NCI-H226 (cell line): ENCODE measurements at regions not wholly inside any gene's neighbourhood (a gene's known extent, or its start where the extent isn't known, plus 50 kb on each side); places are given as distances from the start of the nearest gene placed in this dataset.
A peak's percentile ranks its signal among the peaks of the same experiment; 100 is the strongest.

Experiments used
- DNase-seq: peaks from one replicate; pipeline ENCODE4 v3.0.0-alpha.2; 2015

DNA sequence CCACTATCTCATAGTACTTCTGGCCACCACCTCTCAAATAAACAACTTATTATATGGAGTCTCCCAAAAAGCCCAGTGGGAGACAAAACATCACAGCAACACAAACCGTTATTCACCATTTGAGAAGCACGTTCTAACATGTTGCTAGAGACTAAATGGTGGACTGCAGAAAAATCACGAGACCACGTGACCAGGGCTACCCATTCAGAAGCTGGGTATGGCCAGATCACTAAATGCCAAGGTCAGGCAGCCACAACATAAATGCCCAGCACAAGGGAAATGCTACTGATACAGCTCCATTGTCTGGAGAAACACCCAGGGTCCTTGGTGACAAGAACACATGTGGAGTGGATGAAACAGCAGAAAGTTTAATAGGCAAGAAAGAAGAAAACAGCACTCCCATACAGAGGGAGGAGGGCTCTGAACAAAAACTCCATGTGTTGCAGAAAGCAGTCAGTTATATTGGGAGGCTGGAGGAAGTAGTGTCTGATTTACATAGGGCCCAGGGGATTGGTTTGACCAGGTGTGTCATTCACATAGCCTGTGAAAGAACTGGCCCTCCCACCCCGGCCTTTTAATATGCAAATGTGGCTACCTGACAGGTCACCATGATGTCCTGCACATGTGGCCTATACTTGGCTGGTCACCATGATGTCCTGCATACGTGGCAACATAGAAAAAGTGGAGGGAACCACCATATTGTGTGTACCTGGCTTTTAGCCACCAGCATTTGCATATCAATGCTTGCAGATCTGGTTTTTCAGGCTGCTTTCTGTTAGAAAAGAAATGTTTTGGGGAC is 97.2 kb downstream of the TRIM36 start:
- DNase-seq = no peak

DNA sequence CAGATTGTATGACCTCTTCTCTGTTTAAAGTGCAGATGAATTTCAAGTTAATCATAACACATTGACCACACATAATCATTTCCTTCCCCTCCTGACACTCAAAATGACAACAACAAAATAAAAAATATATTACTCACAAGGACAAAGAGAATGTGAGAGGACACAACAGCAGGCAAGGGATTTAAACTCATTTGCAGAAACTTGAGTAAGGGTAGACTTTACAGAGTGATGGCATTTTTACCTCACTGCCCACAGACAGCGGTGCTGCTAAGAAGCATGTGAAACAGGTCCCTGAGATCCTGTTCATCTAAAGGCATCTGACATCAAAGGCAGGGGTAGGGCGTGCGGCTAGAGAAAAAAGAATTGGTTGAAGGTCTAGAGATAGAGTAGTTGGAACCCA is 99.0 kb downstream of the TRIM36 start:
- DNase-seq = no peak

DNA sequence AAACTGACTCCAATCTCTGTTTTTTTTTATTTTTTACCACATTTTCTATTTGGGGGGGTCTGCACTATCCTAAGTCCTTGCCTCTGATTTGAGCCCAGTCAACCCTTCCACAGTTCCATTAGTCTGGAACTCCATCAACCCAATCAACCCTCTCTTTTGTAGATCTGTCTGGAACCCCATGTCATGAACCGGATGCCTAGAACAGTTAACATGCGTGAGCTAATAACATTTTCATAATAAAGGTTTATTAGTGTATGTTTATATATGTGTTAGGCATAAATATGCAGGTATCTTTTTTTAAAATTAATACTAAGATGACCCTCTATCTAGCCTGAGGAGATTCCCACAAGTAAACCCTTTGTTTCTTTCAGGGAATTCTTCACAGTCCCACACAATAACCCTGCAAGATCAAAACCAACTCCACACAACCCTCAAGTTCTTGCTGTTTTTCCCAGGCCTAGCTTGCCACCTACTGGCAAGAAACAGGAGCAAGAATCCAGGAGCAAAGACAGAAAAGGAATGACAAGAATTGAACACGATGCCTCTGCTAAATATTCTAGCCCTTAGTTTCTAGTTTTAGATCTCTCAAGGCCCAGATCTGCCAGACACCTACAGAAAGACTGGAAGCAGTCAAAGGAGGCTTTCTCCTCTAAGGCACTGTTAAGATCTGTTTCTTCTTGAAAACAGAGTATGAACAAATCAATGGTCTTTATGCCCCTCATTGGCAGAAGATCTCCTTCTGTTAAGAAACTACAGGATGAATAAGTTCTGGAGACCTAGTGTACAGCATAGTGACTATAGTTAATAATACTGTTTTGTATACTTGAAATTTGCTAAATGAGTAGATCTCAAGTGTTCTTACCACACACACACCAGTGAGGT is 100.4 kb downstream of the TRIM36 start:
- DNase-seq = peak; percentile 7

DNA sequence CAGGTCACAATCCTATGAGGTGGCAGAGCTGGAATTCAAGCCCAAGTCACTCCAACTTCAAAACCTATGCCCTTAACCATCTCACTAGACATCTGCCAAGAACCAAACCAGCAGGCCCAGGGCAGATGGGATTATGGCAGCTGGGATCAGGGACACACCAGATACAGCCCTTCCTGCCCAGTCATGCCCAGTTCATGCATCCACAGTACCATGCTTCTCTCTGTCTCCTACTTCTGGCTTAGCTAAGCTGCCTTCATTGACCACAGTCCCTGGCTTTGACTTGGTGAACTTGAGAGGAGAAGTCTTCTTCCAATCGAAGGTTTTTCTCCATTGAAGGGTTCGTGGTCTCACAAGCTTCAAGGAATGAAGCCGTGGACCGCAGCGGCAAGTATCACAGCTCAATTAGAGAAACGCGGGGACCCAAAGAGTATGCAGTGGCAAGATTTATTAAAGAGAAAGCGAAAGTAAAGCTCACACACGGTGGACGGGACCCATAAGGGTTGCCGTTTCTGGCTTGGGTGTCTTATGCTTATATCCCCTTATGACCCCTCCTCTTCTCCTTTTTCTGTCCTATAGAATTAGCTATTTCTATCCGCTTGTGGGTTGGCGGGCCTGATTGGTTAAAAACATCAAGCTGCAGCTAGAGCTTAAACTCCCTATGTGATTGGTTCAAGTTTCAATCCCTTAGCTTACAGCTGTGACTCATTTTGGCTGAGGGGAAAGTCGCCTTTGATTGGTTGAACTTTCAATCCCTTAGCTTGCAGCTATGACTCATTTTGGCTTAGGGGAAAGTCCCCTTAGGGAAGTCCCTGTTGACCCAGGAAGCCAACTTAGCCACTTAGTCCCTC is 101.2 kb downstream of the TRIM36 start:
- peak; percentile 15 for DNase-seq

DNA sequence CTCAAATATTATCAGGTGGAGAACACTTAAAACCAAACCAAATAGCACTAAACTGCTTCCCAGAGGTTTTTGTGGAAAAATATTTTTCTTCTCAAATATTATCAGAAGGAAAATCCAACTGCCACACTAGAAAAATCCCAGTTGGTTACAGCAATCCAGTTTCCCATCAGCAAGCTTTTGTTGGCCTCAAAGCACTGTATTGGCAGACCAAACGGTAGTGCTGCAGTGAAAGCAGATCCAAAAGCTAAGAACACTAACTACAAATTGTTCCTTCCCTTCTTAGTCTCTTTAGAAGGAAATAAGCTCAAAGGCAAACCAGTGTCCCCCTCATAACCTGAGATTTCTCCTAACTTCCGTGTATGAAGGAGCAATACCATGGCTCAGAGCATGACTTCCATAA is 105.3 kb downstream of the TRIM36 start:
- no peak for DNase-seq

DNA sequence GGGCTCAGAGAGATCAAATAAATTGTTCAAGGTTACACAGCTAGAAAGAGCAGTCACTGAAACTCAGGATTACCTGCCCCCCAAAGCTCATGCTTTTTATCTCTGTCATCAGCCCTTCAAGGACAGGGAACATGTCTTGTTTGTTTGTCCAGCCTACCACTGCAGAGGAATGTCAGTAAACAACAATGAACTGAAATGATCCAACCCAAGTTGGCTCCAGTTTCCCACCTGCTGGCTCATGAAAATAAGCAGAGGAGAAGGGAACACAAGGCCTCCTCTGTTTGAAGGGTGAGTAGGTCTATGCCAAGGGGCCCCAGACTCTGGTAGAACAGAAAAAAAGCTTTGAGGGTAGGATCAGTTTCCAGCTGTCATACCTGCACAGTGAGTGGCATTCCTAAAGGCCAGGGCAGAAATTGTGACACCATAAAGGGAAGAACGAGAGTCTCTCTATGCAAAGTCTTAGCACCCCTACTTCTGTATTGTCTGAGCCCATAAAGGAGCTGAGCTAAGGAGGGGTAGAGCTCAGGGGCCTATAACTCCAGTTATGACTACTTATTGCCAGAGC is 115.2 kb downstream of the TRIM36 start:
- DNase-seq = no peak

DNA sequence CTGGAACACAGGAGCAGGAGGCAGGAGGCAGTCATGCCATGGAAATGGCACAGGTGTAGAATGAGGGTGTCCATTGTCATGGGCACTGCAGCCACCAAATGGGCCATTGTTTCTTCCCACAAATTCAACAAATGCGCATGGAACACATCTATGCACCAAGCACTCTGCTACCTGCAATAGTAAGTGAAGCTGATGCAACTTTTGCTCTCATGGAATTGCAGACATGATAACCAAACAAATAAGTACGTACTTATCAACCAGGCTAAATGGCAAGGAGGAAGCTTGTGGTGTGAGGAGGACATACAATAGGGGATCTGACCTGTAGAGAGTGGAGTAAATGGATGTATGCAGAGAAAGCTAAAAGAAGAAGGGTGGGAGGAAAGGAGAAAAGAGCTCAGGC is 116.8 kb downstream of the TRIM36 start:
- no peak for DNase-seq

DNA sequence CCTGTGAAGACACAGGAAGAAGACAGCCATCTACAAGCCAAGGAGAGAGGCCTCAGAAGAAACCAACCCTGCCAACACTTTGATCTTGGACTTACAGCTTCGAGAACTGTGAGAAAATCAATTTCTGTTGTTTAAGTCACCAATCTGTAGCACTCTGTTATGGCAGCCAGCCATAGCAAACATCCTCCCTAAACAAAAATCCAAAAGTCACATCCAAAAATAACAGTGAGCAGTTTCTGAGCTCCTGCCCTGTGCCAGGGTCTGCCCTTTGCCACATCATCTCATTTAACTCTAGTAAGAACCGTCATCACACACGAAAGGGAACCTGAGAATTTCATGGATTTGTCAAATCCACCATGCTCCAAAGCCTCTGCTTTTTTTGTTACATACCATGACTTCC is 118.8 kb downstream of the TRIM36 start:
- DNase-seq = no peak

DNA sequence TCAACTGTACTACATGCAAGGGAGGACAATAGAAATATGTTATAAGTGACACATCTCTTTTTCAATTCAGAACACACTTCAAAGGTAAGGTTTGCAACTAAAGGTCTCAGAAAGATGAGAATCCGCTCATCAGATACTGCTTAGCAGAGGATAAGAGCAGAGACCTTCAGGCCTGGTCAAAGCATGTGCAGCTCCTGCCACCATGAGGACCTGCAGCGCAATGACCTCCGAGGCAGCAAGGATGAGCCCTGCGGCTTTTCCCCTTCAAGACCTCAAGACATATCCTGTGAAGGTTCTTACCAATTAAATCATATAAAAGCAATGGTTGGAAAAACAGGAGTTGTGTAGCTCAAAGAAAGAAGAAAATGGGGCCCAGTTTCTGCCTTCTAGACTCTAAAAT is 135.8 kb downstream of the TRIM36 start:
- DNase-seq = no peak

DNA sequence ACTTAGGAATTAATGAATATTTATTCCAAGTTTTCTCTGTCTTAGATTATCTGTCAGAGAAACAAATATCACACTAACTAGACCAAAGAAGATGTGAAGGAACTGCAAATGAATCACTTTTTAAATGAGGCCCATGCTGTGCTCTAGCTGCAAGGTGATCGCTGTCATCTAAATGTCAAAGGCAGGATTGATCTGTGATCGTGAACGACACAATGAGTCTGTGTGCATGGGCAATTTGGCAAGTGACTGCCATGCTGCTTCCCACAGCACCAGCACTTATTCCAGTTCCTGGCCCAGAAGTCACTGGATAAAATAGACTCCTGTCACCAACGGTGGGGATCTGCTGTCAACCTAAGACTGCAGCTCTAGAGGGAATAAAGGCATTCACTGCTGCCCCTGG is 141.2 kb downstream of the TRIM36 start:
- DNase-seq = no peak

DNA sequence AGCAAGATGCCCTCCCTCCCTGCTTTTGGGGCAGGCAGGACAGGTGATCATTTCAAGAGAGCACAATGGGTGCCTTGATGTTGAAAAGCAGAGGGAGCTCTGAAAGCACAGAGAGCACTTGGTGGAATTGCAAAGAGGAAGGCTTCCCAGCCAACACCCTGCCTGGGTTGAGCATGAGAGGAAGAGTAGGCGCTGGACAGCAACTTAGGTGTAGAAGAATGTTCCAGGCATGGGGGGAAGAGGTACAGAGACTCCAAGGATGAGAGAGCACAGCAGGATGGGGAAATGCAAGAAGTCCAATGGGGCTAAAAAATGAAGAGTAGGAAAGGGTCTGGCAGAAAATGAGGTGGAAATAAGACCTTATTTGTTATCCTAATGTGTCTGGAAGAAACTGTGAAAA is 144.8 kb downstream of the TRIM36 start:
- no peak for DNase-seq

DNA sequence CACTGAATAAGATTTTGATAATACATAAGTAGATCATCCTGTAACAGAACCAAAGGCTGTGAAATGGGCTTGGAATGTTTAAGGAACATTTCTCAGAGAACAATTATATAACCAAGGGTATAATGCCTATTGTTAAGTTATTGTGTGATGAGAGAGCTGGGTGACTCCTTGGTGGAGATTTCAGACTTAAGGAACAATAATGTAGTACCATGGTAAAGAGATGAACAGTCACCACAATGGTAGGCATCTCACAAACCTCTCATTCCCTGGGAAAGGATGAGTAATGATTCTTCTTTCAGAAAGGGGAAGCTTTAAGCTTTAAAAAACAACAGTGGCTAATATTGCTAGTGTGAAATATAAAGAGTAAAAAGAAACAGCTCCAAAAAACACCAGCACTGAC is 147.4 kb downstream of the TRIM36 start:
- no peak for DNase-seq

DNA sequence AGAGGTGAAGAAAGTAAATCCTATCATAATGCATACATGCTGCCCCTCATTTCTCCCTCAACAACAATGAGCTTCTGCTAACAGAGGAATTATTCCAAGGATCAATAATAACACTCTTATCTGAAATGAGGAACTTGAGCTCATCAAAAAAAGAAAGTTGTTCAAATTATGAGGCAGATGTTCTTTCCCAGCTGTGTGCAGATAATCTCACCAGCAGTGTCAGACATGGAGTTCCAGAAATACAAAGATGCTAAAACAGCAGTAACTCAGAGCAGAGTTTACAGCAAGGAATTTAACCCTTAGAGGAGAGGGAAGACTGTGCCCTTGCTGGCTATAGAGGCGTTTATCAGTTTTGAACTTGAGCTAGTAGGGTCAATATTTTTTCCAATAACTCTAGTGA is 153.1 kb downstream of the TRIM36 start:
- no peak for DNase-seq

DNA sequence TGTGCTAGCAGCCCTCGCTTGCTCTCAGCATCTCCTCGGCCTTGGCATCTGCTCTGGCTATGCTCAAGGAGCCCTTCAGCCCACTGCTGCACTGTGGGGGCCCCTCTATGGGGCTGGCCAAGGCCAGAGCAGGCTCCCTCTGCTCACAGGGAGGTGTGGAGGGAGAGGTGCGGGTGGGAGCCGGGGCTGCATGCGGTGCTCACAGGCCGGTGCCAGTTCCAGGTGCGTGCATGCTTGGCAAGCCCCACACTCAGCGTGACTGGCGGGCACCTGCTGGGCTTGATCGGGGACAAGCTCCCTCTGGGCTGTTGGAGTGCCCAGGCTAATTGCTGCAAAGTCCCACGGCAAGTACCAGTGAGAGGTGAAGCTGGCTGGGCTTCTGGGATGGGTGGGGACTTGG is 170.5 kb downstream of the TRIM36 start:
- no peak for DNase-seq

DNA sequence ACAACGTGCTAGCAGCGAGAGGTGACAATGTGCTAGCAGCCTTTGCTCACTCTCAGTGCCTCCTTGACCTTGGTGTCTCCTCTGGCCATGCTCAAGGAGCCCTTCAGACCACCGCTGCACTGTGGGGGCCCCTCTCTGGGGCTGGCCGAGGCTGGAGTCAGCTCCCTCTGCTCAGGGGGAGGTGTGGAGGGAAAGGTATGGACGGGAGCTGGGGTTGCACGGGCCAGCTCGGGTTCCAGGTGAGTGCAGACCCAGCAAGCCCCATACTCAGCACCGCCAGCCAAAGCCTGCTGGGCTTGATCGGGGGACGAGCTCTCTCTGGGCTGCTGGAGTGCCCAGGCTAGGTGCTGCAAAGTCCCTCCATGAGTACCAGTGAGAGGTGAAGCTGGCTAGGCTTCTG is 180.2 kb downstream of the TRIM36 start:
- no peak for DNase-seq

DNA sequence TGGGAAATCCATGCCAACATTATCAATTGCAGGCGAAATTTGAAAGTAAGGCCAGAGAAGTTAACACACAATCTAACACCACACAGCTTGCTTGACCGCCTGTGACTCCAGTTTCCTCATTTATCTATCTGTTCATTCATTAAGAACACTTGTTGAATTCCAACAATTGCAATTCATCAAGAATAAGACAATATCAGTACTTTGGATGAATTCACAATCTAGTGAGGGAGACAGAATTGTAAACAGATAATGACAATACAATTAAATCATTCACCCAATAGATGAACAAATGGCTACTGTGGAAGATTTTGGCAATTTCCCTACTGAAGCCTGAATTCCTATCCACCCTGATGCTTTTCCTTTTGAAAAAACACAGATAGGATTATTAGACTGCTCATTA is 181.6 kb downstream of the TRIM36 start:
- no peak for DNase-seq

DNA sequence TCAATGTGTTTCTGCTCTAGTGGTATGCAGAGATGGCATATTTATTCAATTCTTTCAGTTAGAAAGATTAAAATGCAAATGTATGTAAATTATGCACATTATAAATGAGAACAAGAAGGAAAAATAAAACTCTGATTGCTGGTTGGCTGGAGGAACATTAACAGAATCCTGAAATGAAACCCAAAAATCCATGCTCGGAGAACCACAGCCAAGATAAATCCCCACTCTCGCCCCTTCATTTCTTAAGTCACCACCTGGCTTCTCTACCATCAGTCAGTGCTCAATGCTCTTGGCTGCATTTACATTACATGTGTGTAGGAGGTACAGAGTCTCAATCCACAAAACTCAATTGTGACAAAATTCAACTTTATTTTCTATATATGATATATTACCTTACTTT is 184.9 kb downstream of the TRIM36 start:
- no peak for DNase-seq

DNA sequence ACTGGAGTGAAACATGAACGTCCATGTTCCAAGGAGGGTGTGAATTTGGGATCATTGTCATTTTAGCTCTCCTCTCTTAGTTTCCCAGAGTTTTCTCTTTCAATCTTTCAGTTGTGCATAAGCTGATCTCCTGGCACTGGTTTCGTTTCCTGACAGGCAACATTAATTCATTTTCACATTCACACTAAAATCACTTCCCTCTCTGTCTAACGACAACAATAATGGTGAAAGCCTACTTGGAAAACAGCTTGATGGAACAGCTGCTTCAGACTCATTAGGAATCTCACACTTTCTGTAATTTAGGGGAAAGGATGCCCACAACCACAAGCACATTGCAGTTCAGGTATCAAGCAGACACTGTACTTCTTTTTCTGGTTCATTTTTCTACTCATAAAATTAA is 188.6 kb downstream of the TRIM36 start:
- no peak for DNase-seq

DNA sequence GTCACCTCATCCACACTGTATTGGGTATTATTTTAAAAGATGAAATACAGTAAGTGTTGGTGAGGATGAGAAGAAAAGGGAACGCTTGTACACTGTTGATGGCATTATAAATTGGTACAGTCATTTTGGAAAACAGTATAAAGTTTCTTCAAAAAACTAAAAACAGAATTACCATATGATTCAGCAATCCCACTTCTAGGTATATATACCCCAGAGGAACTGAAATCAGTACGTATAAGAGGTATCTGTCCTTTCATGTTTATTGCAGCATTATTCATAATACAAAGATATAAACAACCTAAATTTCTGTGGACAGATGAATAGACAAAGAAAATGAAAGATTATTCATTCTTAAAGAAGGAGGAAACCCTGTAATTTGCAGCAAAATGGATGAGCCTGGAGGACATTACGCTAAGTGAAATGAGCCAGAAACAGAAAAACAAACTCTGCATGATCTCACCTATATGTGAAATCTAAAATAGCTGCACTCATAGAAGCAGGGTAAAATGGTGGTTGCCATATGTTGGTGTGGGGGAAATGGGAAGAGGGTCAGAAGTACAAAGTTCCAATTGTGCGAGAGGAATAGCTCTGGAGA is 191.6 kb downstream of the TRIM36 start:
- no peak for DNase-seq

DNA sequence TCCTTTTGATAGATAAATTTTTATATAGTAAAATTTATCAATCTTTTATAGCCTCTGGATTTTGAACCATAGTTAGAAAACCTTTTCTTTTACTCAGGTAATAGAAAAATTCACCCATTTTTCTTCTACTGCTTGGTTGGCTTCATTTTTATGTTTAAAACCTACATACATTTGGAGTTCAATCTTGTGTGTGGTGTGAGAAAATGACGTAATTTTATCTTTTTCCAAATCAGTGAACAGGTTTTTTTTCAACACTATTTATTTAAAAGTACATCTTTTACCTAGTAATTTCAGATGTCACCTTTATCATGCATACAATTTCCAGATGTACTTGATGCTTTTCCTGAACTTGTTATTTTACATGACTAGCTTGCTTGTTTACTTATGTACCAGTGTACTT is 200.2 kb downstream of the TRIM36 start:
- no peak for DNase-seq

DNA sequence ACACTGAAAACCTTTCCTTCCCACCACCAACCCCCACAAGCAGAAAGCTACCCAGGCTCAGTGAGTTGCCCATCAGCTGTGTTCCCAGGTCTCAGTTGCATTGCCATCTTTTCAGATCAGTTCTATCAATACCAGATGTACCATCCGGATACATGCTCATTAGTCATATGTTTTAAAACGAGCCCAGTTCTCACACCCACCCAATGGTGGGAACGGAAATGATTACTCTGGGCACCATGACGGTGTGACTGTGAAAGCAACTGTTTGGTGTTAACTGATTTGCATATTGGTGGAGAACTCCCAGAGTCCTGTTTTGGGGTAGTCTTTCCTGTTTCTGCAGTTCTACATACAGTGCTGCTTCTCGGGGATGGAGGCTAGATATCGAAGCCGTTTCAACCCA is 212.3 kb downstream of the TRIM36 start:
- DNase-seq = no peak

DNA sequence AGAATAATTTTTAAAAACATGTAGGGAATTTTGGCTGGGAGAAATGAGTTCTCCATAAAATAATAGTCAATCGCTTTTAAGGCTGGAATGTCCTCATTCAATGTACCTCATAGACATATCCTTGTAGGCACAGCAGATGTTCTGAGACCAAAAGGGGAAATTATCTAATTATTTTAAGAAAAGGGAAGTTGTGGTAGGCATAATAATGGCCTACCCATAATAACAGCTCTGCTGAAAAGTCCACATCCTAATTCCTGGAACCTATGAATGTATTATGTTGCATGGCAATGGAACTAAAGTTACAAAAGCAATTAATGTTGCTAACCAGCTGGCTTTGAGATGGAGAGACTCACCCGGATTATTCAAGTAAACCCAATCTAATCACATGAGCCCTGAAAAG is 216.1 kb downstream of the TRIM36 start:
- DNase-seq = no peak

DNA sequence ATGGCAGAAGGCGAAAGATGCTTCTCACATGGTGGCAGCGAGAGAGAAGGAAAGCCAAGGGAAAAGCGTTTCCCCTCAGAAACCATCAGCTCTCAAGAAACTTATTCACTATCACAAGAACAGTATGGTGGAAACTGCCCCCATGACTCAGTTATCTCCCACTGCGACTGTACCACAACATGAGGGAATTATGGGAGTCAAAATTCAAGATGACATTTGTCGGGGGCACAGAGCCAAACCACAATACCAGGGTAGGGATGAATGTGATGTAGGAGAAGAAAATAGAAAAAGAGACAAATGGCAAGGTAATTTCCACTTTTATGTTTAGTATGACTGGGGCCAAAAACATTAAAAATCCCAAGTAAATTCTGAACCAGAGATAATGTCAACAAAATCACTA is 216.8 kb downstream of the TRIM36 start:
- no peak for DNase-seq
